Stimulated activated CD4-positive, alpha-beta T cell treated with anti-CD3 and anti-CD28 coated beads, Interleukin-12 subunit alpha, Interleukin-12 subunit beta, amount 100 ng/mL, for 48 hours (primary cell): ENCODE measurements at regions not wholly inside any gene's neighbourhood (a gene's known extent, or its start where the extent isn't known, plus 50 kb on each side); places are given as distances from the start of the nearest gene placed in this dataset.

Experiments used
- DNase-seq, 3 donors: peaks; one replicate each; pipeline ENCODE4 v3.0.0-alpha.2; 2020; ENCODE audit warnings: low read depth in 2 of 3, low spot score in 1 of 3

GRCh38 chr11:129723146-129723760, 92.4 kb upstream of the TMEM45B start:
- DNase-seq: no peak

- DNase-seq: no peak
Measured at GRCh38 chr11:129723761-129724162, 91.9 kb upstream of the TMEM45B start.

GRCh38 chr11:129724866-129725265, 90.8 kb upstream of the TMEM45B start:
- DNase-seq: no peak

- no peak for DNase-seq
Measured at GRCh38 chr11:129726179-129726578, 89.5 kb upstream of the TMEM45B start.

- no peak for DNase-seq
Measured at GRCh38 chr11:129728581-129728980, 87.1 kb upstream of the TMEM45B start.

GRCh38 chr11:129729216-129729615, 86.4 kb upstream of the TMEM45B start:
- no peak for DNase-seq

- DNase-seq: no peak
Measured at GRCh38 chr11:129729823-129730222, 85.8 kb upstream of the TMEM45B start.

GRCh38 chr11:129731316-129731715, 84.3 kb upstream of the TMEM45B start:
- DNase-seq: no peak

- DNase-seq: no peak
Measured at GRCh38 chr11:129732941-129733340, 82.7 kb upstream of the TMEM45B start.

- DNase-seq: no peak
Measured at GRCh38 chr11:129733384-129733783, 82.3 kb upstream of the TMEM45B start.

GRCh38 chr11:129733981-129734380, 81.7 kb upstream of the TMEM45B start:
- no peak for DNase-seq

- DNase-seq: no peak
Measured at GRCh38 chr11:129734654-129735053, 81.0 kb upstream of the TMEM45B start.

GRCh38 chr11:129737831-129738230, 77.8 kb upstream of the TMEM45B start:
- no peak for DNase-seq

GRCh38 chr11:129738242-129738641, 77.4 kb upstream of the TMEM45B start:
- DNase-seq: no peak

- no peak for DNase-seq
Measured at GRCh38 chr11:129739339-129739738, 76.3 kb upstream of the TMEM45B start.

- no peak for DNase-seq
Measured at GRCh38 chr11:129740125-129740719, 75.4 kb upstream of the TMEM45B start.

- DNase-seq: no peak
Measured at GRCh38 chr11:129743112-129743815, 72.4 kb upstream of the TMEM45B start.

GRCh38 chr11:129747071-129747470, 68.6 kb upstream of the TMEM45B start:
- no peak for DNase-seq

GRCh38 chr11:129749141-129749540, 66.5 kb upstream of the TMEM45B start:
- no peak for DNase-seq

GRCh38 chr11:129750343-129751292, 65.0 kb upstream of the TMEM45B start:
- DNase-seq: peak; percentile 45 to 74 (median 66)

- no peak for DNase-seq
Measured at GRCh38 chr11:129751511-129751910, 64.1 kb upstream of the TMEM45B start.
